Prostate gland (tissue), 2 donors: ENCODE measurements at regions not wholly inside any gene's neighbourhood (a gene's known extent, or its start where the extent isn't known, plus 50 kb on each side); places are given as distances from the start of the nearest gene placed in this dataset.

Source experiments
- DNase-seq: peaks from one replicate; pipeline ENCODE4 v3.0.0-alpha.2; 2019; ENCODE audit warnings: low spot score
- H3K27ac ChIP-seq, 2 donors: fragments of 200-600 bp; sonication (generic); 2 replicates each; pipeline ENCODE4 v1.5.1; 2017 to 2019
- H3K27me3 ChIP-seq: fragments of 200-600 bp; sonication (generic); replicated peaks from 2 replicates; pipeline ENCODE4 v1.5.1; 2019; ENCODE audit not compliant: insufficient read depth
- H3K36me3 ChIP-seq, 2 donors: fragments of 200-600 bp; sonication (generic); 1 replicate in 1 of 2; 2 replicates in 1 of 2; pipeline versions ENCODE4 v1.5.1 to v1.8.1; 2017 to 2019
- H3K4me1 ChIP-seq: fragments of 200-600 bp; sonication (generic); replicated peaks from 2 replicates; pipeline ENCODE4 v1.5.1; 2019
- H3K4me3 ChIP-seq, 2 donors: fragments of 200-600 bp; sonication (generic); 2 replicates each; pipeline ENCODE4 v1.5.1; 2017 to 2019
- H3K9me3 ChIP-seq: fragments of 200-600 bp; sonication (generic); 2 replicates; pipeline ENCODE4 v1.5.1; 2017
- CTCF ChIP-seq, 4 experiments: fragments of 200-600 bp in 2 of 4; fragments of 450-650 bp in 2 of 4; sonication (generic) in 2 of 4; IDR thresholded peaks; 1 replicate in 3 of 4; 2 replicates in 1 of 4; pipeline ENCODE4 v1.5.1; 2016 to 2019; ENCODE audit warnings: antibody characterized with exemption in 4 of 4, mild to moderate bottlenecking in 2 of 4, moderate library complexity in 2 of 4
- POLR2A ChIP-seq: fragments of 450-650 bp; IDR thresholded peaks from one replicate; pipeline ENCODE4 v1.6.1; 2016; ENCODE audit warnings: antibody characterized with exemption, mild to moderate bottlenecking
- POLR2AphosphoS5 ChIP-seq: sonication (generic); formaldehyde crosslinking; IDR thresholded peaks from one replicate; pipeline ENCODE4 v1.6.1; 2017; ENCODE audit warnings: antibody characterized with exemption
- WGBS: methylation state at CpG from one replicate; pipeline ENCODE4 v1.1.5; 2018; 5-methylcytosine and 5-hydroxymethylcytosine counted together
- intact Hi-C: fragments of 100-400 bp; cut with DNase I; formaldehyde crosslinking; loops from one replicate; pipeline ENCODE4 v1.14.2; 2022

- H3K4me3 ChIP-seq: no peak overlapping the region
- TF ChIP-seq POLR2A: no peak
- no peak for TF ChIP-seq CTCF (IDR thresholded peaks at IDR 0.05)
- no peak for TF ChIP-seq POLR2AphosphoS5
- H3K4me1 ChIP-seq: no peaks in the 10 kb centered on the region
- H3K9me3 ChIP-seq: no peaks in the 10 kb centered on the region
- H3K27ac ChIP-seq: no peak overlapping the region
- 78% methylated on average over 11 of the region's 11 CpGs for WGBS
- H3K27me3 ChIP-seq: no peaks in the 10 kb centered on the region
- intact Hi-C loops: no loop called here
- no peaks in the 10 kb centered on the region for H3K36me3 ChIP-seq
- DNase-seq: no peak
These were observed 78.0 kb upstream of the HRH2 start for GRCh38 chr5:175579742-175580432.

GRCh38 chr5:175582697-175583096 lies 75.2 kb upstream of the HRH2 start:
- WGBS: 59% methylated on average over 4 of the region's 4 CpGs
- no peak overlapping the region for H3K4me3 ChIP-seq
- no peaks in the 10 kb centered on the region for H3K9me3 ChIP-seq
- no peak overlapping the region for H3K27ac ChIP-seq
- H3K36me3 ChIP-seq: no peaks in the 10 kb centered on the region
- intact Hi-C loops: no loop called here
- no peak for DNase-seq
- TF ChIP-seq POLR2A (no peak), CTCF (IDR thresholded peaks at IDR 0.05) (no peak), POLR2AphosphoS5 (no peak)
- no peaks in the 10 kb centered on the region for H3K27me3 ChIP-seq
- no peaks in the 10 kb centered on the region for H3K4me1 ChIP-seq

GRCh38 chr5:175585567-175585966 lies 72.3 kb upstream of the HRH2 start:
- no peak overlapping the region for H3K4me3 ChIP-seq
- WGBS: 77% methylated on average over 5 of the region's 5 CpGs
- intact Hi-C loops: no loop called here

GRCh38 chr5:175588709-175589429 lies 69.0 kb upstream of the HRH2 start:
- no peak overlapping the region for H3K4me3 ChIP-seq

More at GRCh38 chr5:175585567-175585966, 72.3 kb upstream of the HRH2 start:
- TF ChIP-seq POLR2A (no peak), CTCF (IDR thresholded peaks at IDR 0.05) (no peak), POLR2AphosphoS5 (no peak)
- Histone ChIP-seq H3K36me3 (no peaks in the 10 kb centered on the region), H3K27me3 (no peaks in the 10 kb centered on the region), H3K9me3 (no peaks in the 10 kb centered on the region), H3K4me1 (no peaks in the 10 kb centered on the region), H3K27ac (no peak overlapping the region)
- no peak for DNase-seq

More at GRCh38 chr5:175588709-175589429, 69.0 kb upstream of the HRH2 start:
- no peaks in the 10 kb centered on the region for H3K9me3 ChIP-seq
- H3K27ac ChIP-seq: no peak overlapping the region
- no peaks in the 10 kb centered on the region for H3K27me3 ChIP-seq
- H3K36me3 ChIP-seq: no peaks in the 10 kb centered on the region
- DNase-seq: no peak
- WGBS: 71% methylated on average over 5 of the region's 5 CpGs
- intact Hi-C loops: no loop called here
- no peaks in the 10 kb centered on the region for H3K4me1 ChIP-seq
- TF ChIP-seq POLR2A: no peak
- no peak for TF ChIP-seq CTCF (IDR thresholded peaks at IDR 0.05)
- no peak for TF ChIP-seq POLR2AphosphoS5
